GM10266 (cell line): ENCODE measurements at regions not wholly inside any gene's neighbourhood (a gene's known extent, or its start where the extent isn't known, plus 50 kb on each side); places are given as distances from the start of the nearest gene placed in this dataset.

ENCODE experiments used
- DNase-seq: peaks from one replicate; pipeline ENCODE4 v3.0.0; 2012; ENCODE audit errors: extremely low spot score
- TF ChIP-seq, protein P1 (sequence below): IDR thresholded peaks from 2 replicates; pipeline ENCODE4 v1.5.1; 2012; ENCODE audit warnings: mild to moderate bottlenecking, low read depth; ENCODE audit not compliant: control insufficient read depth, insufficient read depth; ENCODE audit errors: missing control alignments

DNA sequence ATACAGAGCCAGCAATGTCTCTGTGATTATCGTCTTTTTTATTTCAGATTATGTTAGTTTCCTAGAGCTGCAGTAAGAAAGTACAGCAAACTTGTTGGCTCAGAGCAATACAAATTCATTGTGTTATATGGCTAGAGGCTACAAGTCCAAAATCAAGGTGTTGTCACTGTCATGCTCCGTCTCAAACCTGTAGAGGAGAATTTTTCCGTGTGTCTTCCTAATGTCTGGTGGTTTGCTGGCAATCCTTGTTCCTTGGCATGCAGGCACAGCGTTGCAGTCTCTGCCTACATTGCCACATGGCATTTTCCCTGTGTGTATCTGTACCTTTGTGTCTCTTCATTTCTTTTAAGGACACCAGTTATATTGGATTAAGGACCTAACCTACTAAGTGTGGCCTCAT lies 244.4 kb downstream of the LRRIQ3 start:
- TF ChIP-seq, protein P1, sequence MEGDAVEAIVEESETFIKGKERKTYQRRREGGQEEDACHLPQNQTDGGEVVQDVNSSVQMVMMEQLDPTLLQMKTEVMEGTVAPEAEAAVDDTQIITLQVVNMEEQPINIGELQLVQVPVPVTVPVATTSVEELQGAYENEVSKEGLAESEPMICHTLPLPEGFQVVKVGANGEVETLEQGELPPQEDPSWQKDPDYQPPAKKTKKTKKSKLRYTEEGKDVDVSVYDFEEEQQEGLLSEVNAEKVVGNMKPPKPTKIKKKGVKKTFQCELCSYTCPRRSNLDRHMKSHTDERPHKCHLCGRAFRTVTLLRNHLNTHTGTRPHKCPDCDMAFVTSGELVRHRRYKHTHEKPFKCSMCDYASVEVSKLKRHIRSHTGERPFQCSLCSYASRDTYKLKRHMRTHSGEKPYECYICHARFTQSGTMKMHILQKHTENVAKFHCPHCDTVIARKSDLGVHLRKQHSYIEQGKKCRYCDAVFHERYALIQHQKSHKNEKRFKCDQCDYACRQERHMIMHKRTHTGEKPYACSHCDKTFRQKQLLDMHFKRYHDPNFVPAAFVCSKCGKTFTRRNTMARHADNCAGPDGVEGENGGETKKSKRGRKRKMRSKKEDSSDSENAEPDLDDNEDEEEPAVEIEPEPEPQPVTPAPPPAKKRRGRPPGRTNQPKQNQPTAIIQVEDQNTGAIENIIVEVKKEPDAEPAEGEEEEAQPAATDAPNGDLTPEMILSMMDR, result no peak
- DNase-seq, result no peak

DNA sequence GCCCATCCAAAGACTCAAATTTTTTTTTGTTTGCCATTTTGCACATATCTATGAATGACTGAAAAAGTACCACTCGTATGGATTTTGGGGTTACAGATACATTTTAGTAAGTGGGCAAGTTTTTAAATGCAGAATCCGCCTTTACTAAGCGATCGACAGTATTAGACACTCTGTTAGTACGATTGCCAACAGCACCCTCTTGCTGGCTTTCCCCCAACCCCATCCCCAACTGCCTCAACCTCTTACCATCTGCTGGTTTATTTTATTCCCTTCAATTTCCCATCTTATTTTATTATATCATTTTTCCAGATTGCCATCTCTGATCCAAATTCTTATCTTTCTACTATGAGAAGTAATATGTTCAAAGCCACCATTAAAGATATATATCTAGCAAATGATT lies 244.8 kb downstream of the LRRIQ3 start:
- no peak for DNase-seq
- TF ChIP-seq, protein P1, result no peak

DNA sequence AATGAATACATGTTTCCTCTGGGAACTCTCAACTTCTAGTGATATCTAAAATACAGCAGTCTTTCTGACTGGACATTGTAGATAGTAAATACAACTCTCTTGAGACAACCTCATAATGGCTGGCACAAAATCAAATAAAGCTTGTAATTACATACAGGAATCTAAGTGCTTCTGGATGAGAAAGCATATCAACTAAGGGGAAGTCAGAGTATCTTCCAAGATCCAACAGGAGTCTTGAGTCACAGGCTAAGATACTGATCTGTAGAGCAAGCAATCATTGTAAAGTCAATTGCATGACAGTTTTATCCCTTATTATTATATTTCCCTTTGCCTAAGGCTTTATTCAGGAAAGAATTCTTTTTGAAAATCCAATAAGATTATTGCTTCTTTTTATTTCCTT lies 249.9 kb downstream of the LRRIQ3 start:
- DNase-seq, result no peak
- TF ChIP-seq, protein P1, result no peak

DNA sequence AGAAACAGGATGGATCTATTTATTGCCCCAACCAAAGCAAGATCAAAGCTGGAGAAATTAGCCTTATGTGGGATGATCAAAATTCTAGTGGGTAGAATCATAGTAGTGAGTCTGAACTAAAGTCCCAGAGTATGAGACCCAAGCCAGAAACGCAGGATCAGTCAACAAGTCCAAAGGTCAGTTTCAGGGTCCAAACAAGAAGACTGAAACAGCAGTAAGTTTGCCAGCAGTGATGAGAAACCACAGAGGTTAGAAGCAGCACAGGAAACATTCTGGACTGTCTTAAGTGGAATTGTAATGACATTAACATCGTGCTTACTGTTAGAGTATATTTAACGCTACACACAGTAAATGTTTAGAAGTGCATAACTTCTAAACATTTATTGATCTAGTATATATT lies 251.0 kb downstream of the LRRIQ3 start:
- DNase-seq, result no peak
- TF ChIP-seq, protein P1, result no peak

DNA sequence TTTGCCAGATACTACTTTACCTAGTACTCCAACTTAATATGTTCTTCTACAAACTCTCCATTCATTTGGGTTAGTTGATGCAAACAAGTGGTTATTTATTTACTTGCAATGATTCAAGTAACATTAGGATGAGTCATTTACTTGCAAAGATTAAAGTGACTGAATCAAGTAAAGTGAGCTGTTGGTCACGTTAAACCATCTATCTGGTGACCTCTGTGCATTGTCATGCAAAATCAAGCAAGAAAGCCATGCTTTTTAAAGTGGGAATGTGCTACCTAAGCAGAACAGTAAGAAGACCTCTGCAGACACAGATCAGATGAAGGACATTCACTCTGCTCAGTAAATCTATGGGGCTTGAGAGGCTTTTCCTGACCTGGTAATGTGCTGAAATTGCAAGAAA lies 254.7 kb downstream of the LRRIQ3 start:
- DNase-seq, result no peak

DNA sequence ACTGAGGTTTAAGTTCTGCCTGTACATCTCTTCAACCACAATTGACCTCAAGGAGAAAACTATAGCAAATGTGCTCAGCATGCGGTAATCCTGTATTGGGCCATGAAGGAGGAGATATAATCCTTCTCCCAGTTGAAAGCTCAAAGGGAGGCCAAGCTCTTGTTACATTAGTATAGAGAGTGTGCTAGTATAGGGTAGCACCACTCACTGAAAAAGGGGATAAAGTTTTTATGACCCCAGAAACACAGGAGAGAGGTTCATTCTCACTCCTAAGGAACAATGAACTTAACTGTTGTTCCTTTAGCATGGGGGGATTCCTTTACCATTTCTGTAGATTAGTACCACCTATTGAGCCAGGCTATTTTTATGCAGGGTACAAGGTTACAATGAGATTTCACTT lies 267.7 kb downstream of the LRRIQ3 start:
- TF ChIP-seq, protein P1, result no peak
- DNase-seq, result no peak

More for the DNA sequence above, 254.7 kb downstream of the LRRIQ3 start:
- TF ChIP-seq, protein P1, result no peak

DNA sequence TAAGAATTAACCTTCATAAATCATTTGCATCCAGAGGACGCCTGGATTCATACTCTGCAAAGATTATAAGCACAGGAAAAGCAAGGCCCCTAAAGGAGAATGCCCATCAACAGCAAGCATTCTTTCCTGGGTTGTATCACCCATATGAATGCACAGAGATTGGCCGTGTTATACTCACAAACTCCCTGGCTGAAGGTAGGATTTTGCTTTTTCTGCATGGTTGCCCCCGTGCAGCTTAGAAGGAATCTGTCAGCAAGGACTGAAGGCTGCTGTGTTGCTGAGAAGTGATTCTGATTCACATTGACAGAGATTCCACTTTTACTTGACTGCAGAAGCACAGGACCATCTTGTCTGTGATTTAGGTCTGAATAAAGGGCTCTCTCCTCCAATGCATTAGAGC lies 283.0 kb downstream of the LRRIQ3 start:
- no peak for DNase-seq
- TF ChIP-seq, protein P1, result no peak

DNA sequence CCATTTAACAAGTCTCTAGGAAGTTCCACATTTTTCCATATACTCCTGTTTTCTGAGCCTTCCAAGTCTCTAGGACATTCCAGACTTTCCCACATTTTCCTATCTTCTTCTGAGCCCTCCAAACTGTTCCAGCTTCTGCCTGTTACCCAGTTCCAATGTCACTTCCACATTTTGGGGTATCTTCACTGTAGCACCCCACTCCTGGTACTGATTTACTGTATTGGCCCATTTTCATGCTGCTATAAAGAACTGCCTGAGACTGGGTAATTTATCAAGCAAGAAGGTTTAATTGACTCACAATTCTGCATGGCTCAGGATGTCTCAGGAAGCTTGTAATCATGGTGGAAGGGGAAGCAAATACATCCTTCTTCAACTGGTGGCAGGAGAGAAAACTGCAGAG lies 285.0 kb downstream of the LRRIQ3 start:
- TF ChIP-seq, protein P1, result no peak
- DNase-seq, result no peak
